ENCODE measurements at regions not wholly inside any gene's neighbourhood (a gene's known extent, or its start where the extent isn't known, plus 50 kb on each side); places are given as distances from the start of the nearest gene placed in this dataset.

DNA sequence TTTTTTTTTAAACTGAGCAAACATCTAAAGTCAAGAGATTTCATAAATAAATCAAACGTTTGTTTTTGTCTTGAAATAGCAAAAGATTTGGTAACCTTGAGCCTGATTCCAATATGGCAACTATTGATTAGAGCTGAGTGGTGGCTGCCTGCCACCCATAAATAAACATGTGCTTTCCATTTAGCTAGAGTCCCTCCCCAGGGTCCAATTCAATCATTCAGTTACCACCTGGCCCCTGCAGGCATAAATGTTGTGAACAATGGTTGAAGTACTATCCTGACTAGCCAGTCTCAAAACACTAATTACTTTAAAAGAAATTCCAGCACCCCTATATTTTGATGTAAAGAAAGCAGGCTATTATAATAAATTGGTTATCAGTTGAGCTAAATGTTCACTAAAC, 129.7 kb upstream of the GRIP1 start:
- TF ChIP-seq, protein P1, sequence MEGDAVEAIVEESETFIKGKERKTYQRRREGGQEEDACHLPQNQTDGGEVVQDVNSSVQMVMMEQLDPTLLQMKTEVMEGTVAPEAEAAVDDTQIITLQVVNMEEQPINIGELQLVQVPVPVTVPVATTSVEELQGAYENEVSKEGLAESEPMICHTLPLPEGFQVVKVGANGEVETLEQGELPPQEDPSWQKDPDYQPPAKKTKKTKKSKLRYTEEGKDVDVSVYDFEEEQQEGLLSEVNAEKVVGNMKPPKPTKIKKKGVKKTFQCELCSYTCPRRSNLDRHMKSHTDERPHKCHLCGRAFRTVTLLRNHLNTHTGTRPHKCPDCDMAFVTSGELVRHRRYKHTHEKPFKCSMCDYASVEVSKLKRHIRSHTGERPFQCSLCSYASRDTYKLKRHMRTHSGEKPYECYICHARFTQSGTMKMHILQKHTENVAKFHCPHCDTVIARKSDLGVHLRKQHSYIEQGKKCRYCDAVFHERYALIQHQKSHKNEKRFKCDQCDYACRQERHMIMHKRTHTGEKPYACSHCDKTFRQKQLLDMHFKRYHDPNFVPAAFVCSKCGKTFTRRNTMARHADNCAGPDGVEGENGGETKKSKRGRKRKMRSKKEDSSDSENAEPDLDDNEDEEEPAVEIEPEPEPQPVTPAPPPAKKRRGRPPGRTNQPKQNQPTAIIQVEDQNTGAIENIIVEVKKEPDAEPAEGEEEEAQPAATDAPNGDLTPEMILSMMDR (IDR thresholded peaks at IDR 0.05): no peak
- TF ChIP-seq POLR2A (IDR thresholded peaks at IDR 0.05): no peak

Measured in vagina (tissue), 2 donors.